IgD-negative memory B cell (primary cell): ENCODE measurements at regions not wholly inside any gene's neighbourhood (a gene's known extent, or its start where the extent isn't known, plus 50 kb on each side); places are given as distances from the start of the nearest gene placed in this dataset.

Experiments
- H3K27ac Mint-ChIP-seq, 3 donors: one replicate each; pipeline ENCODE4 v1.8.0; 2020 to 2022; ENCODE audit warnings: mild to moderate bottlenecking in 3 of 3, mixed read lengths in 3 of 3, moderate library complexity in 1 of 3
- H3K27me3 Mint-ChIP-seq: one replicate; pipeline ENCODE4 v1.8.0; 2021; ENCODE audit warnings: mixed read lengths
- H3K36me3 Mint-ChIP-seq: one replicate; pipeline ENCODE4 v1.8.0; 2020; ENCODE audit warnings: mild to moderate bottlenecking, mixed read lengths
- H3K4me1 Mint-ChIP-seq, 3 donors: one replicate each; pipeline ENCODE4 v1.8.0; 2020 to 2022; ENCODE audit warnings: mixed read lengths in 3 of 3, mild to moderate bottlenecking in 1 of 3
- H3K4me3 Mint-ChIP-seq, 4 donors: one replicate each; pipeline ENCODE4 v1.8.0; 2020 to 2022; ENCODE audit warnings: mild to moderate bottlenecking in 4 of 4, mixed read lengths in 4 of 4, moderate library complexity in 3 of 4
- H3K9me3 Mint-ChIP-seq, 3 donors: one replicate each; pipeline ENCODE4 v1.8.0; 2020 to 2021; ENCODE audit warnings: mixed read lengths in 3 of 3, mild to moderate bottlenecking in 1 of 3

GRCh38 chr1:234718496-234719453 lies 108.8 kb upstream of the IRF2BP2 start:
- no peaks in the 10 kb centered on the region for H3K36me3 Mint-ChIP-seq
- H3K4me1 Mint-ChIP-seq = peaks cover 5 to 8% (median 8%) of the 10 kb centered on the region in 3 donors
- H3K4me3 Mint-ChIP-seq = no peak overlapping the region
- no peak overlapping the region for H3K27ac Mint-ChIP-seq
- H3K9me3 Mint-ChIP-seq = no peaks in the 10 kb centered on the region
- no peaks in the 10 kb centered on the region for H3K27me3 Mint-ChIP-seq

GRCh38 chr1:234716908-234717375 lies 107.0 kb upstream of the IRF2BP2 start:
- H3K27ac Mint-ChIP-seq = no peak overlapping the region
- no peaks in the 10 kb centered on the region for H3K36me3 Mint-ChIP-seq
- H3K9me3 Mint-ChIP-seq = no peaks in the 10 kb centered on the region
- peaks cover 0 to 3% (median 0%) of the 10 kb centered on the region in 3 donors for H3K4me1 Mint-ChIP-seq
- H3K4me3 Mint-ChIP-seq = no peak overlapping the region
- H3K27me3 Mint-ChIP-seq = no peaks in the 10 kb centered on the region

- H3K4me3 Mint-ChIP-seq = no peak overlapping the region
- H3K4me1 Mint-ChIP-seq = peaks cover 0 to 3% (median 0%) of the 10 kb centered on the region in 3 donors
- H3K36me3 Mint-ChIP-seq = no peaks in the 10 kb centered on the region
- H3K27ac Mint-ChIP-seq = no peak overlapping the region
- no peaks in the 10 kb centered on the region for H3K27me3 Mint-ChIP-seq
- H3K9me3 Mint-ChIP-seq = no peaks in the 10 kb centered on the region
These were observed 105.5 kb upstream of the IRF2BP2 start for GRCh38 chr1:234715252-234716014.

GRCh38 chr1:234713859-234714258 lies 103.9 kb upstream of the IRF2BP2 start:
- no peaks in the 10 kb centered on the region for H3K9me3 Mint-ChIP-seq
- H3K4me3 Mint-ChIP-seq = no peak overlapping the region
- H3K36me3 Mint-ChIP-seq = no peaks in the 10 kb centered on the region
- no peaks in the 10 kb centered on the region for H3K27me3 Mint-ChIP-seq
- no peaks in the 10 kb centered on the region for H3K4me1 Mint-ChIP-seq
- H3K27ac Mint-ChIP-seq = no peak overlapping the region

GRCh38 chr1:234713440-234713839 lies 103.5 kb upstream of the IRF2BP2 start:
- Mint-ChIP-seq H3K4me3 (peak overlapping the region in 1 of 4 donors; percentile 65), H3K27ac (no peak overlapping the region)

GRCh38 chr1:234712891-234713305 lies 102.9 kb upstream of the IRF2BP2 start:
- Mint-ChIP-seq H3K27me3 (no peaks in the 10 kb centered on the region), H3K27ac (no peak overlapping the region), H3K4me3 (no peak overlapping the region), H3K36me3 (peaks cover 1% of the 10 kb centered on the region), H3K9me3 (no peaks in the 10 kb centered on the region), H3K4me1 (no peaks in the 10 kb centered on the region)

More at GRCh38 chr1:234713440-234713839, 103.5 kb upstream of the IRF2BP2 start:
- Mint-ChIP-seq H3K4me1 (no peaks in the 10 kb centered on the region), H3K27me3 (no peaks in the 10 kb centered on the region), H3K36me3 (peaks cover 1% of the 10 kb centered on the region), H3K9me3 (no peaks in the 10 kb centered on the region)

GRCh38 chr1:234710936-234711724 lies 101.2 kb upstream of the IRF2BP2 start:
- Mint-ChIP-seq H3K27ac (peak overlapping the region in 1 of 3 donors; percentile 63), H3K9me3 (no peaks in the 10 kb centered on the region), H3K4me1 (no peaks in the 10 kb centered on the region), H3K4me3 (no peak overlapping the region), H3K27me3 (no peaks in the 10 kb centered on the region), H3K36me3 (peaks cover 1% of the 10 kb centered on the region)

GRCh38 chr1:234710381-234710780 lies 100.4 kb upstream of the IRF2BP2 start:
- no peak overlapping the region for H3K27ac Mint-ChIP-seq
- no peaks in the 10 kb centered on the region for H3K27me3 Mint-ChIP-seq
- peaks cover 0 to under 1% (median 0%) of the 10 kb centered on the region in 3 donors for H3K9me3 Mint-ChIP-seq
- H3K36me3 Mint-ChIP-seq = peaks cover 1% of the 10 kb centered on the region
- H3K4me3 Mint-ChIP-seq = no peak overlapping the region
- H3K4me1 Mint-ChIP-seq = no peaks in the 10 kb centered on the region

GRCh38 chr1:234709473-234710228 lies 99.7 kb upstream of the IRF2BP2 start:
- Mint-ChIP-seq H3K9me3 (peaks cover 0 to 2% (median 0%) of the 10 kb centered on the region in 3 donors), H3K27ac (no peak overlapping the region), H3K36me3 (peaks cover 1% of the 10 kb centered on the region), H3K4me3 (no peak overlapping the region), H3K4me1 (no peaks in the 10 kb centered on the region), H3K27me3 (peaks cover 1% of the 10 kb centered on the region)

GRCh38 chr1:234708700-234709395 lies 98.9 kb upstream of the IRF2BP2 start:
- Mint-ChIP-seq H3K27me3 (peaks cover 2% of the 10 kb centered on the region), H3K27ac (no peak overlapping the region), H3K4me3 (no peak overlapping the region), H3K36me3 (peaks cover 1% of the 10 kb centered on the region), H3K4me1 (no peaks in the 10 kb centered on the region), H3K9me3 (peaks cover 0 to 4% (median 0%) of the 10 kb centered on the region in 3 donors)

- Mint-ChIP-seq H3K36me3 (peaks cover 1% of the 10 kb centered on the region), H3K9me3 (peaks cover 0 to 4% (median 0%) of the 10 kb centered on the region in 3 donors), H3K4me3 (no peak overlapping the region), H3K4me1 (no peaks in the 10 kb centered on the region), H3K27ac (no peak overlapping the region), H3K27me3 (peaks cover 3% of the 10 kb centered on the region)
These were observed 97.7 kb upstream of the IRF2BP2 start for GRCh38 chr1:234707641-234708040.

GRCh38 chr1:234706931-234707330 lies 97.0 kb upstream of the IRF2BP2 start:
- no peaks in the 10 kb centered on the region for H3K4me1 Mint-ChIP-seq
- H3K27ac Mint-ChIP-seq = no peak overlapping the region
- no peak overlapping the region for H3K4me3 Mint-ChIP-seq
- H3K36me3 Mint-ChIP-seq = peaks cover 1% of the 10 kb centered on the region
- H3K27me3 Mint-ChIP-seq = peaks cover 3% of the 10 kb centered on the region
- peaks cover 0 to 4% (median 0%) of the 10 kb centered on the region in 3 donors for H3K9me3 Mint-ChIP-seq

- Mint-ChIP-seq H3K4me3 (peak overlapping the region in 1 of 4 donors; percentile 39), H3K4me1 (no peaks in the 10 kb centered on the region), H3K9me3 (peaks cover 0 to 4% (median 0%) of the 10 kb centered on the region in 3 donors), H3K36me3 (peaks cover 1% of the 10 kb centered on the region), H3K27me3 (peaks cover 3% of the 10 kb centered on the region), H3K27ac (no peak overlapping the region)
These were observed 96.2 kb upstream of the IRF2BP2 start for GRCh38 chr1:234706199-234706598.
